Skeletal muscle satellite cell (primary cell): ENCODE measurements at regions not wholly inside any gene's neighbourhood (a gene's known extent, or its start where the extent isn't known, plus 50 kb on each side); places are given as distances from the start of the nearest gene placed in this dataset.
A peak's percentile ranks its signal among the peaks of the same experiment; 100 is the strongest.
"Not testable (repeated sequence)": the region's sequence is repeated elsewhere in the genome, so short reads cannot be mapped to it uniquely, and the experiment has no call there.

ENCODE experiments used
- H3K27me3 ChIP-seq: 2 replicates; pipeline ENCODE4 v1.7.0; 2013; ENCODE audit warnings: low read length; ENCODE audit not compliant: control insufficient read depth, insufficient read depth
- H3K36me3 ChIP-seq: 2 replicates; pipeline ENCODE4 v1.7.0; 2013; ENCODE audit warnings: mild to moderate bottlenecking, control low read depth, low read length; ENCODE audit not compliant: insufficient read depth
- H3K4me1 ChIP-seq: 2 replicates; pipeline ENCODE4 v1.7.0; 2013; ENCODE audit warnings: low read length; ENCODE audit not compliant: control insufficient read depth, insufficient read depth
- H3K4me2 ChIP-seq: 2 replicates; pipeline ENCODE4 v1.7.0; 2013; ENCODE audit warnings: mild to moderate bottlenecking, low read length
- H3K4me3 ChIP-seq: 2 replicates; pipeline ENCODE4 v1.7.0; 2013; ENCODE audit warnings: low read length
- H3K9ac ChIP-seq: 2 replicates; pipeline ENCODE4 v1.7.0; 2013; ENCODE audit warnings: mild to moderate bottlenecking, low read depth, low read length, moderate library complexity
- H3K9me3 ChIP-seq: replicated peaks from 2 replicates; pipeline ENCODE4 v1.7.0; 2013; ENCODE audit warnings: mild to moderate bottlenecking, control low read depth, low read length

- no peaks in the 10 kb centered on the region for H3K9me3 ChIP-seq
- H3K36me3 ChIP-seq = no peaks in the 10 kb centered on the region
- peaks cover 37% of the 10 kb centered on the region for H3K4me1 ChIP-seq
- peak overlapping the region; percentile 21 for H3K4me2 ChIP-seq
- peak overlapping the region; percentile 27 for H3K9ac ChIP-seq
- no peak overlapping the region for H3K4me3 ChIP-seq
- H3K27me3 ChIP-seq = no peaks in the 10 kb centered on the region
Observed at GRCh38 chr9:22170556-22170955, 161.5 kb upstream of the CDKN2B start.

- H3K4me3 ChIP-seq = no peak overlapping the region
- H3K4me2 ChIP-seq = peak overlapping the region; percentile 21
- H3K9ac ChIP-seq = peak overlapping the region; percentile 27
- no peaks in the 10 kb centered on the region for H3K9me3 ChIP-seq
- no peaks in the 10 kb centered on the region for H3K36me3 ChIP-seq
- peaks cover 32% of the 10 kb centered on the region for H3K4me1 ChIP-seq
- H3K27me3 ChIP-seq = no peaks in the 10 kb centered on the region
Observed at GRCh38 chr9:22170990-22171670, 162.0 kb upstream of the CDKN2B start.

- H3K4me1 ChIP-seq = peaks cover 31% of the 10 kb centered on the region
- H3K9me3 ChIP-seq = no peaks in the 10 kb centered on the region
- H3K4me3 ChIP-seq = no peak overlapping the region
- no peaks in the 10 kb centered on the region for H3K36me3 ChIP-seq
- no peak overlapping the region for H3K9ac ChIP-seq
- H3K27me3 ChIP-seq = no peaks in the 10 kb centered on the region
- no peak overlapping the region for H3K4me2 ChIP-seq
Observed at GRCh38 chr9:22171691-22172090, 162.6 kb upstream of the CDKN2B start.

GRCh38 chr9:22173908-22174307 lies 164.8 kb upstream of the CDKN2B start:
- no peaks in the 10 kb centered on the region for H3K36me3 ChIP-seq
- no peak overlapping the region for H3K4me3 ChIP-seq
- no peak overlapping the region for H3K9ac ChIP-seq
- no peaks in the 10 kb centered on the region for H3K9me3 ChIP-seq
- H3K27me3 ChIP-seq = no peaks in the 10 kb centered on the region
- H3K4me1 ChIP-seq = peaks cover 27% of the 10 kb centered on the region
- no peak overlapping the region for H3K4me2 ChIP-seq

GRCh38 chr9:22175972-22176545 lies 167.0 kb upstream of the CDKN2B start:
- H3K4me3 ChIP-seq = no peak overlapping the region
- H3K9ac ChIP-seq = no peak overlapping the region
- H3K9me3 ChIP-seq = no peaks in the 10 kb centered on the region
- H3K4me2 ChIP-seq = no peak overlapping the region
- no peaks in the 10 kb centered on the region for H3K27me3 ChIP-seq
- no peaks in the 10 kb centered on the region for H3K36me3 ChIP-seq
- H3K4me1 ChIP-seq = peaks cover 6% of the 10 kb centered on the region

- H3K4me3 ChIP-seq, H3K27me3 ChIP-seq: not testable (repeated sequence)
Observed at GRCh38 chr9:22181021-22181420, 171.9 kb upstream of the CDKN2B start.

GRCh38 chr9:22189471-22189870 lies 180.4 kb upstream of the CDKN2B start:
- no peak overlapping the region for H3K9ac ChIP-seq
- no peaks in the 10 kb centered on the region for H3K9me3 ChIP-seq

More at GRCh38 chr9:22181021-22181420, 171.9 kb upstream of the CDKN2B start:
- H3K9me3 ChIP-seq, H3K4me1 ChIP-seq, H3K36me3 ChIP-seq, H3K9ac ChIP-seq, H3K4me2 ChIP-seq: not testable (repeated sequence)

GRCh38 chr9:22197000-22197399 lies 187.9 kb upstream of the CDKN2B start:
- not testable (repeated sequence) for H3K4me1 ChIP-seq, H3K4me2 ChIP-seq, H3K9me3 ChIP-seq, H3K9ac ChIP-seq, H3K4me3 ChIP-seq, H3K36me3 ChIP-seq, H3K27me3 ChIP-seq

More at GRCh38 chr9:22189471-22189870, 180.4 kb upstream of the CDKN2B start:
- Histone ChIP-seq H3K4me3 (no peak overlapping the region), H3K4me2 (no peak overlapping the region), H3K27me3 (no peaks in the 10 kb centered on the region), H3K4me1 (no peaks in the 10 kb centered on the region), H3K36me3 (no peaks in the 10 kb centered on the region)

- H3K4me3 ChIP-seq = no peak overlapping the region
Observed at GRCh38 chr9:22198681-22199080, 189.6 kb upstream of the CDKN2B start.

GRCh38 chr9:22201256-22201655 lies 192.2 kb upstream of the CDKN2B start:
- Histone ChIP-seq H3K9me3 (no peaks in the 10 kb centered on the region), H3K36me3 (no peaks in the 10 kb centered on the region), H3K4me1 (peaks cover 5% of the 10 kb centered on the region), H3K9ac (no peak overlapping the region), H3K27me3 (no peaks in the 10 kb centered on the region), H3K4me2 (no peak overlapping the region), H3K4me3 (no peak overlapping the region)

More at GRCh38 chr9:22198681-22199080, 189.6 kb upstream of the CDKN2B start:
- Histone ChIP-seq H3K9ac (no peak overlapping the region), H3K9me3 (no peaks in the 10 kb centered on the region), H3K4me1 (peaks cover 3% of the 10 kb centered on the region), H3K27me3 (no peaks in the 10 kb centered on the region), H3K36me3 (no peaks in the 10 kb centered on the region), H3K4me2 (no peak overlapping the region)

- H3K4me2 ChIP-seq = peak overlapping the region; percentile 21
- peaks cover 7% of the 10 kb centered on the region for H3K4me1 ChIP-seq
Observed at GRCh38 chr9:22203371-22204138, 194.4 kb upstream of the CDKN2B start.

More at GRCh38 chr9:22203371-22204138, 194.4 kb upstream of the CDKN2B start:
- no peaks in the 10 kb centered on the region for H3K9me3 ChIP-seq
- no peaks in the 10 kb centered on the region for H3K36me3 ChIP-seq
- no peak overlapping the region for H3K4me3 ChIP-seq
- no peaks in the 10 kb centered on the region for H3K27me3 ChIP-seq
- no peak overlapping the region for H3K9ac ChIP-seq
